NCI-H82 treated with DMSO at 0.1 percent for 48 hours (cell line): ENCODE measurements at regions not wholly inside any gene's neighbourhood (a gene's known extent, or its start where the extent isn't known, plus 50 kb on each side); places are given as distances from the start of the nearest gene placed in this dataset.

Experiments used
- DNase-seq: peaks from one replicate; lab custom pipeline; 2025; ENCODE audit not compliant: unreplicated experiment; lab: John Stamatoyannopoulos, UW

DNA sequence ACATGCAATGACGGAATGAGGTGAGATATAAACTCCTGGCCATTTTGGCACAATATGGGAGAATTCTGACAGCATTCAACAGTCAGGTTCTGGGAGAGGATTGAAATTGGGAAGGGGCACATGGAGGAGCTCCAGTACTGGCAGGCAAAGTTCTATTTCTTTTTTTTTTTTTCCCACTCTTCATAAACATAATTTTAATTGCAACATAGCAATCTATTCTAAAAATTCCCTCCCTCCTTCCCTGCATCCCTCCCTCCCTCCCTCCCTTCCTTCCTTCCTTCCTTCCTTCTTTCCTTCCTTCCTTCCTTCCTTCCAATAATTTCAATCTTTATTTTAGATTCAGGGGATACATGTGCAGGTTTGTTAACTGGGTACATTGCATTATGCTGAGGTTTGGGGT, 93.2 kb downstream of the PTCSC3 start:
- DNase-seq = no peak

DNA sequence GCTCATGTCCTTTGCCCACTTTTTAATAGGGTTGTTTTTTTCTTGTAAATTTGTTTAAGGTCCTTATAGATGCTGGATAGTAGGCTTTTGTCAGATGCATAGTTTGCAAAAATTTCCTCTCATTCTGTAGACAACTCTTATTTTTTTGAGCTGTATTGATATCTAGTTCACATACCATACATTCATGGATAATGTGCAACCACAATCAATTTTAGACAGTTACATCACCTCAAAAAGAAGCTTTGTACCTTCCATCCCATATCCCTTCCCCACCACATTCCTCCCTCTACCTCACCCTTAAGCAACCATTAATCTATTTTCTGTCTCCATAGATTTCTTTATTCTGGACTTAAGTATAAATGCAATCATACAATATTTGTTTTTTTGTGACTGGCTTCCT, 98.4 kb downstream of the PTCSC3 start:
- no peak for DNase-seq

DNA sequence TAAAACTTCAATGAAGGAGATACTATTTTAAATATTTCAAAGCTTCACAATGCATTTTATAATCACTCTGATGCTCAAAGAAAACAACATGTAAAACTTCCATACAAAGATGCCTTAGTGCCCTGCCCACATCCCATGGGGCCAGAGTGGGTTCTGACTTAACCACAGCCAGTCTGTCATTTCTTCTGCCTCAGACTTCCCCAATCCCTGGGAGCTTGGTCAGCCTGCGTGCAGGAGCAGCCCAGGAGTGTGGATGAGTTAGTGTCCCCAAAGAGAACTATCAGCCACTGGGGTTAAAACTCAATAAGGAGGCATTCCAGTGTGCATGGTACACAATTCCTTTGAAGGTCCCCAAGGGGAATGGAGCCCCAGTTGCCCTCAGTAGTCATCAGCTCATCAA, 100.3 kb downstream of the PTCSC3 start:
- no peak for DNase-seq

DNA sequence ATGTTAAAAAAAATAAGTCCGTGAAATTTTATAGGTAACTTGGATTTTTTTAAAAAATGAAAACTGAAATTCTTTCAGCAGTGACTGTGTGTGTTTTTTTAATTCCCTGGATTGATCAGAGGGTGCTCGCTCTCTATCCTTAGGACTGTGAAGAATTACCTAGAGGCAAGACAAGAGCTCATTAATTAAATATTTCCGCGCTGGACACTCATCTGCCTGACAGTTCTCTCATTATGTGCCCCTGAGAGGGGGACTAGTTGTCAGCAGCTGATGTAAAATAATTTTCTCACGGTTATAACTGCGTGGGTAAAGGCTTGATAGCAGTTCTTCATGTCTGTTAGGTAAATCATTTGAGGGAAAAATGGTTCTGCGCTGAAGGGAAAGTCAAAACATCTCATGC, 101.3 kb downstream of the PTCSC3 start:
- no peak for DNase-seq

DNA sequence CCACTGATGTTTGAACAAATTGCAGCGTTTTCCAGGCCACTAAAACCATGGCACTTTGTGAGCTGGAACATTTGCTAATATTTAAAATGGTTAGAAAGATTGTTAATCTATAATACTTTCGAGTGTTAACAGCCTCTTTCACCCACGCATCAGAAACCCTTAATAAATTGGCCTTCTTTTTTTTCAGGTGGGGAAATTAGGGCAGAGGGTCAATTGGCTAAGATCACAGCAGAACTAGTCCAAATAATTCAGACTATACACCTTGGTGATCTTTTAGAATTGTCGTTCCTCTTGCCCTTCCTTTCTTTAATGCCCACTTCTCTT, 105.8 kb downstream of the PTCSC3 start:
- DNase-seq = no peak

DNA sequence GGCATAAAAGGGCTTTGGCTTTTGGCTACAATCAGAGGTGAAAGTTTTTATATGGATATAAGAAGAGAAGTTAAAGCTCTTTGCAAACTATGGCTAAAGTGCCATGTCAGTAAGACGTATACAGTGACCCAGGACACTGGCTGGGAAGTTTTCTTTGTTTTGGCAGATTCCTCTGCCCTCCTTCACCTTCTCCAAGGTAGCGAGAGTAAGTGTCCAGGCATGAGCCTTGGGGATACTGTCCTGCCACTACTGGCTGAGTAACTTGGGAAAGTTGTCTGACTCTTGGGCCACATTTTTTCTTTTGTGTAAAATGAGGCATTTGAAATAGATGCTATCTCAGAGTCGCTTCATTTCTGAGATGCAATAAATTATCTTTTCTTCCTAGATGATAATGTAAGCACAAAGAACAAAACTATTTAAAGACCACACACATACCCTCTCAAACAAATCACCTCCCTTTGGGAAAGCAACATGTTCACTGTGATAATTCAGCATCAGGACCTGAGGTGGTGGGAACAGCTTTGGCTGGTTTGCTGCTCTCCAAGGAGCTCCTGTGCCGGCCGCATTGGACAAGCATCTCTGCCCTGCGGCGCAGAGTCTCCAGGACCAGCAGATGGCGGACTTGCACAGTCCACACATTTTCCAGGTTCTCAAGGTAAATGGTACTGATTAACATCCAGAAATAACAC, 106.3 kb downstream of the PTCSC3 start:
- DNase-seq = peak; percentile 5

- peak; percentile 21 for DNase-seq
Observed at GRCh38 chr14:36069535-36069900, 107.0 kb downstream of the PTCSC3 start.

DNA sequence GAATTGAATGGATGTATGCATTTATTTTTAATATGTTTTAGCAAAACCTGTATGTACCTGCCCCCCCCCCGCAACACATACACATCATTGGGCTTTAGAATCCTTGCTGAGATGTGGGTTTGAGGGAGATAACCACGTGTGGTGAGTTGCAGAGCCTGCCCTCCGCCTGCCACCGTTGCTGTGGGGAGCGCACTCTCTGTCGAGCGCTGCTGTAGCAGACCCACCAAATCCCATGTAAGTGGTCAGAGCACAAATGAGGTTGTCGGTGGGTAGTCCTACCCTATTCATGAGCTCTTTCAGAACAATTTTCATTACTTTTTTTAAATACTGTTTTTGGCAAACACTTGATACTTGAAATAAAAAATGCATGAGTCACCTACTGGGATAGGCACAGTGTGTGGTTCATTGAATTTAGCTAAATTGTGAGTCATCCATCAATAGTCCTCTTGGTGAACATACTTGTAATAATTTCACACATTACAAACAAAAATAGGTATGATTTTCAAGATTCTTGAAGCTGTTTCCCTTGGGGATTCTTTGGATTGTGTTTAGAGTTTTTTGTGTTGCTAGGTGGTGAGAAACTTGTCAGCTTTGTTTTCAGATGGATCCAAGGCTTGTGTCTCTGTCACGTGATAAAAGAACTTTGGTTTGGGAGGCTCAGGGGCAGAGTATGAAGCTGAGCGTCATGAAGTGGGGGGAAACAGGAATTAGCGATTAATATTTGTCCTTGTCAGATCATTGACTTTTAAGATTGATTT, 107.6 kb downstream of the PTCSC3 start:
- no peak for DNase-seq

DNA sequence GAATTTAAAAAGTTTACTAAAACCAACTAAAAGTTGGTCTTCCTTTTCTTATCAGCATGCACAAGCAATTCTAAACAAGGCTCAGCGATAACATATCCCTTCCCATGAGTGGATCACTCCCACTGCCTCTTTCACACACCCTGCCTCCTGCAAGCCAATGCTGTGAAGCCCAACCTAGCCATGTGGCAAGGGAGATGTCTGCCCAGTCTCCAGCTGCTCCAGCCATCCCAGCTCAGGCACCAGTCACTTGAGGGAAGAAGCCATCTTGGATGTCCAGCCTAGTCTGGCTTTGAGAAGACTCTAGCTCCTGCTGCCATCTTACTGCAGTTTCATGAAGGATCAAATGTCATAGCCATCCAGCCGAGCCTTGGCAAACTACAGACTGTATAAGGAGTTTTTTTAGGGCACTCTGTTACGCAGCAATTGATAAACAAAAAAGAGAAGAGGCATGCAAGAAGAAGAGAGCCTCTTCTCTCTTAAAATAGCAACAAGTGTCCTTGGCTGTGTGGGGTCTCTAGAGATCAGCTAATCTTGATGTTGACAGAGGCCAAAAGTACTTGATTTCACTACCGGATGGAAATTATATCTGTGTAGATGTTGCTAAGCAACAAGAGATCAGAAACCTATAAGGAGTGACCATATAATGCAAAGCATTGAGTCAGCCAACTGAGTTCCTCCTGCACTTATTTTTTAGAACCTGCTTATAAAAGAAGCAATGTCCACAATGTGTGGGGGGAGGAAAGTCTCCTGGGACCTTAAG, 108.9 kb downstream of the PTCSC3 start:
- no peak for DNase-seq

GRCh38 chr14:36066636-36067035, 109.9 kb downstream of the PTCSC3 start:
- DNase-seq = no peak

GRCh38 chr14:36065831-36066230, 110.7 kb downstream of the PTCSC3 start:
- no peak for DNase-seq

GRCh38 chr14:36059531-36059930, 117.0 kb downstream of the PTCSC3 start:
- no peak for DNase-seq

- no peak for DNase-seq
Observed at GRCh38 chr14:36057452-36058116, 118.9 kb downstream of the PTCSC3 start.

DNA sequence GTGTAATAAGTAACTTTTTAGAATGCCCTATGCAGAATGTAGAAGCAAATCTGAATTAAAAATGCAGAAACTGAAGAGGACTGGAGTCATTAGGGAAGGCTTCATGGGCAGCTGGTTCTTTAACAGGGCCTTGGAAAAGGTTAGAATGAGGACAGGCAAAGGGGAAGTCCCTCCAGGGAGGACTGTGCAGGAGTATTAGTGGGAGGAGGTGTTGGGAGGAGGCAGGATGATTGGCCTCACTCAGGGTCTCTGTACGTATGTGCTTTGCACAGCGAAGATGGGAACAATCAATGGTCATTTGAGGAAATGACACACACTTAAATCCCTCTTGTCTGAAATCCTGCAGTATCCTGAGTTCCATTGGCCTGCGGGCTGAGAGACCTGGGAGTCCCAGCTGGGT, 119.7 kb downstream of the PTCSC3 start:
- no peak for DNase-seq

GRCh38 chr14:36055681-36056225, 120.8 kb downstream of the PTCSC3 start:
- DNase-seq = no peak

DNA sequence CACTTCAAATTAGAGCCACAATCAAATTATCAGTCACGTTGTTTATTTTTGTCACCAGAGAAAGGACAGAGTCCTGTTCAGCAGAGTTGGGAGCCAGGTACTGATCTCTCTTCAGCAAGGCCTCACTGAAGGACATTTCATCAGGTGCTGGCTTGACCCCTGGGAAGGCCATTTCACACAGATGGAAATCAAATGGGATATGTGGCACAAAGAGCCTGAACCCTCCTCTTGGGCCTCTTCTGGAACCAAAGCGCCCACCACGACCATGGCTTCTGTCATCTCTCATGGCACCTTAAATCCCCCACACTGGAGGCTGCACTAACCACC, 121.5 kb downstream of the PTCSC3 start:
- no peak for DNase-seq

- DNase-seq = no peak
Observed at GRCh38 chr14:36054353-36055051, 122.0 kb downstream of the PTCSC3 start.

DNA sequence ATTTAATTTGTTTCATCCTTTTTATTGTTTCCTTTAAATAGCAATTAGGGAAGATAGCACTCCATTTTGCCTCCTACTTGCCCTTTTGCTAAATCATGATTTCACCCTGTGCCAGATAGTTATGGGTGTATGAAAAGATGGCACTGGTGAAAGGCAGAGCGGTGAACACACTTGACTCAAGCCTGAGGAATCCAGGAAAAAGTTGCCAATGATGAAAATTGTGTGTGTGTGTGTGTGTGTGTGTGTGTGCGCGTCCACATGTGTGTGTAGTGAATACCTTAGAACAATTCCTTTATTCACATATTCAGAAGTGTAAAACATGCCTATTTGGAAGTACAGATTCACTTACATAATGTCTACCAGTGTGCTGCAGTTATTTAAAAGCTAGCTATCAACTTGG, 123.8 kb downstream of the PTCSC3 start:
- DNase-seq = no peak

GRCh38 chr14:36052063-36052462, 124.5 kb downstream of the PTCSC3 start:
- no peak for DNase-seq

- DNase-seq = no peak
Observed at GRCh38 chr14:36048667-36049066, 127.9 kb downstream of the PTCSC3 start.

GRCh38 chr14:36047912-36048311, 128.6 kb downstream of the PTCSC3 start:
- DNase-seq = no peak
